ENCODE measurements at regions not wholly inside any gene's neighbourhood (a gene's known extent, or its start where the extent isn't known, plus 50 kb on each side); places are given as distances from the start of the nearest gene placed in this dataset. TPM values are rescaled to one million over a fixed set of nuclear protein-coding genes. Genes with fewer than 3 reads are reported as not detected.
"Not testable (repeated sequence)": the region's sequence is repeated elsewhere in the genome, so short reads cannot be mapped to it uniquely, and the experiment has no call there.

GRCh38 chr17:30584810-30585209 lies 107.6 kb downstream of the GOSR1 start:
- no peaks in the 10 kb centered on the region for H3K36me3 ChIP-seq (ENCODE audit: insufficient read depth, low read length)

DNA sequence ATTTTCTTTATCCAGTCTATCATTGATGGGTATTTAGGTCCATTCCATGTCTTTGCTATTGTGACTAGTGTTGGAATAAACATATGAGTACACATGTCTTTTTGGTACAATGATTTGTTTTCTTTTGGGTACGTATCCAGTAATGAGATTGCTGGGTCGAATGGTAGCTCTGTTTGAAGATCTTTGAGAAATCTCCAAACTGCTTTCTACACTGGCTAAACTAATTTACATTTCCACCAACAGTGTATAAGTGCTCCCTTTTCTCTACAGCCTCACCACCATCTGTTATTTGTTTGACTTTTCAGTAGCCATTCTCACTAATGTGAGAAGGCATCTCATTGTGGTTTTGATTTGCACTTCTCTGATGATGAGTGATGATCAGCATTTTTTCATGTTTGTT lies 103.7 kb downstream of the GOSR1 start:
- H3K4me2 ChIP-seq (ENCODE audit: low read length): no peak overlapping the region
- peaks cover 8% of the 10 kb centered on the region for H3K27me3 ChIP-seq (ENCODE audit: control insufficient read depth, insufficient read depth, low read length)

More at GRCh38 chr17:30584810-30585209, 107.6 kb downstream of the GOSR1 start:
- Histone ChIP-seq H3K9ac (ENCODE audit: low read depth, low read length) (no peak overlapping the region), H3K9me3 (replicated peaks; ENCODE audit: low read length) (no peaks in the 10 kb centered on the region), H3K27me3 (ENCODE audit: control insufficient read depth, insufficient read depth, low read length) (no peaks in the 10 kb centered on the region), H3K4me2 (ENCODE audit: low read length) (no peak overlapping the region), H3K4me3 (ENCODE audit: low read length) (no peak overlapping the region), H3K4me1 (ENCODE audit: control insufficient read depth, insufficient read depth, low read length) (no peaks in the 10 kb centered on the region)

DNA sequence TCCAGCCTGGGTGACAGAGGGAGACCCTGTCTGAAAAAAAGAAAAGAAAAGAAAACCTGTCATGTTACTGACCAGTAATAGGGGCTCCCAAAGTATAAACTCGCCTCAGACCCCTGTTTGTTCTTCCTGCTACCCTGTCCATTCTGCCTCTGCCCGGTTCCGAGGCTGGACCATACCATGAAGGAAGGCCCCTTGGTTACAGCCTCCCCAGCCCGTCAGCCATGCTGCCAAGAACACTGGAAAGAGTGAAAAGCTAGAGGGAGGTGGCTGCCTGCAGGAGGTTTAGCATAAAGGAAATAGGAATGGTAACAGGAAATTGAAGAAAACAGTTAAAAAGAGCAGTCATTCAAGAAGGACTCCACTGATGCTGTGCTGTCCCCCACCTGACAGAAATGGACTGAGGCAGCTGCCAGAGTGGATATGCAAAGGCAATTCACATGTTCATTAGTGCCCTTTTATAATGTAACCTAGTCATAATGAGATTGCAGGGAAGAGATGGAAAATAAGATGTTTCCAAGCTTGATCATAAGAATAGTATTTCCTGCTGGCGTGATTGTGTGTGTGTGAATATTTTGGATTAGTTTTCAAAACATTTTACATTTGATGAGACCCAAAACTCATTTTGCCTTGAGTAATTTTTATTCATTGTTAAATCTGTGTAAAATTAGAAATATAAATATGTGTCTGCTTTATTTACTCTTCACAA lies 102.6 kb downstream of the GOSR1 start:
- Histone ChIP-seq H3K9me3 (replicated peaks; ENCODE audit: low read length) (no peaks in the 10 kb centered on the region), H3K36me3 (ENCODE audit: insufficient read depth, low read length) (no peaks in the 10 kb centered on the region), H3K4me3 (ENCODE audit: low read length) (no peak overlapping the region), H3K9ac (ENCODE audit: low read depth, low read length) (no peak overlapping the region), H3K4me1 (ENCODE audit: control insufficient read depth, insufficient read depth, low read length) (no peaks in the 10 kb centered on the region), H3K27me3 (ENCODE audit: control insufficient read depth, insufficient read depth, low read length) (peaks cover 9% of the 10 kb centered on the region), H3K4me2 (ENCODE audit: low read length) (no peak overlapping the region)

More for the DNA sequence above, 103.7 kb downstream of the GOSR1 start:
- Histone ChIP-seq H3K4me3 (ENCODE audit: low read length) (no peak overlapping the region), H3K36me3 (ENCODE audit: insufficient read depth, low read length) (no peaks in the 10 kb centered on the region), H3K9me3 (replicated peaks; ENCODE audit: low read length) (no peaks in the 10 kb centered on the region), H3K4me1 (ENCODE audit: control insufficient read depth, insufficient read depth, low read length) (no peaks in the 10 kb centered on the region), H3K9ac (ENCODE audit: low read depth, low read length) (no peak overlapping the region)

DNA sequence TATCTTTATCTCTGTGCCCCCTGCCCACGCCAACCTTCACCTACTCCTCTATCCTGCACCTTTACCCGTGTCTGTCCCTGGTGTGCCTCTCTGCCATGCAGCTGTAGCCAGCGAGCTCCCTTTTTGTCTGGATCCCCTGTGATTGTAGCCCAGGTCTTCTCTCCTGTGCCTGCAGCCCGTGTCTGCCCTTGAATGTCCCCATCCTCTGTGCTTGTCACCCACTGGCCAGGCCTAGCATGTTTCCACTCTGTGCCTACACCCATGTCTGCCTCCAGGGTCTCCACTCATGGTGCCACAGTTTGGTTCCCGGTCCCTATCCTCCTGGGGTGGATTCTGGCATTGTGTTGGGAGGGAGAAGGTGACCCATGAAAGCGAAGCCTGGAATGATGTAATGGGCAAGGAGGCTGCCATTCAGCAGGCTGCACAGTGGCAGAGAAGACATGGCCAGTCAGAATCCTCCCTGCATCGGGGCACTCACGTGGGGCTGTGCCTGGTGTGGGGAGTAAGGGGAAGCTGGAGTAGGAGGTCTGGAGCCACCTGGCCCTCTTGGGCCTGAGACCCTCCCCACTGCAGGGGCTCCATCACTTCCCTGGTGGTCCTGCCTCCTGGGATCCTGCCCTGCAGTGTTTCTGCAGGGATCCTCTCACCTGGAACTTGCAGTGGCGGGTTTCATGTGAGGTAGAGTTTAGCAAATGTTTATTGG lies 101.0 kb downstream of the GOSR1 start:
- H3K4me2 ChIP-seq (ENCODE audit: low read length); H3K9ac ChIP-seq (ENCODE audit: low read depth, low read length); H3K9me3 ChIP-seq (replicated peaks; ENCODE audit: low read length); H3K36me3 ChIP-seq (ENCODE audit: insufficient read depth, low read length); H3K4me3 ChIP-seq (ENCODE audit: low read length); H3K4me1 ChIP-seq (ENCODE audit: control insufficient read depth, insufficient read depth, low read length): not testable (repeated sequence)
- peaks cover 17% of the 10 kb centered on the region for H3K27me3 ChIP-seq (ENCODE audit: control insufficient read depth, insufficient read depth, low read length)

Small RNA genes lying in the stretch of these regions (small RNA-seq; reads per million reads assigned to genes)
- gene AC005562.1 (not detected), gene AC127024.7 (not detected), gene RN7SL316P (not detected)
